ENCODE measurements at regions not wholly inside any gene's neighbourhood (a gene's known extent, or its start where the extent isn't known, plus 50 kb on each side); places are given as distances from the start of the nearest gene placed in this dataset.

DNA sequence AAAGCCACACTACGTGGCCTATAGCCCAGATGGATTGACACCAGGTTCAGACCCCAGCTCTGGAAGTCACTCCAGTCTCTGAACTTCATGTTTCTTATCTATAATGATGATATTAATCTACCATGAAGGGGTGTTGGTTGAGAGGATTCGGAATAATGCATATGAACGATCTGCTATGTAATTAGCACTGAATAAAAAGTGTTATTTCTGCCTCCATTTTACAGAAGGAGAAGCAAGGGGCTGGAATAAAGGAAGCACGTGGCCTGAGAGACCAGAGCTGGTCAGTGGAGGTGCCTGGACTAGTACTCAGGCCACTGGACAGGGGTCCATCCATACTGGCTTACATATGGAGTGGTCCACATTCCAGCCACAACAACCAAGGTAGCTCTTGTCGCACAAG lies 166.5 kb upstream of the MYCN start:
- Histone ChIP-seq H2BK20ac (ENCODE audit: low read length) (no peak overlapping the region), H2BK12ac (ENCODE audit: low read depth, low read length) (no peak overlapping the region), H3K79me1 (ENCODE audit: low read depth, low read length) (no peaks in the 10 kb centered on the region), H3K4me1 (replicated peaks in 1 of 4; ENCODE audit: control insufficient read depth in 3 of 4, insufficient read depth in 4 of 4, low read length in 3 of 4) (no peaks in the 10 kb centered on the region; a peak in 2 of 7 replicates), H3K4ac (replicated peaks; ENCODE audit: insufficient read length, low read depth, low read length) (no peak overlapping the region), H2AK5ac (ENCODE audit: low read depth, low read length) (no peak overlapping the region), H4K8ac (ENCODE audit: extremely low read depth, insufficient read depth, low read length) (no peak overlapping the region), H3K56ac (replicated peaks; ENCODE audit: insufficient read length, low read depth, low read length) (no peak overlapping the region), H3K18ac (ENCODE audit: extremely low read depth, low read length) (no peak overlapping the region), H3K9ac (replicated peaks in 1 of 4; ENCODE audit: extremely low read depth in 1 of 4, low read depth in 3 of 4, low read length in 3 of 4) (no peak overlapping the region), H4K5ac (ENCODE audit: insufficient read length, low read depth, low read length) (no peak overlapping the region), H3K14ac (ENCODE audit: insufficient read length) (no peak overlapping the region), H3K9me3 (ENCODE audit: insufficient read depth in 2 of 2, low read depth in 1 of 2, low read length in 1 of 2) (no peaks in the 10 kb centered on the region), H4K91ac (replicated peaks; ENCODE audit: insufficient read length, low read length) (no peak overlapping the region), H3K4me3 (ENCODE audit: extremely low read depth in 1 of 4, insufficient read depth in 2 of 4, low read depth in 3 of 4, low read length in 4 of 4) (no peak overlapping the region), H3K36me3 (ENCODE audit: control insufficient read depth in 2 of 4, insufficient read depth in 4 of 4, low read length in 3 of 4) (no peaks in the 10 kb centered on the region), H3K4me2 (ENCODE audit: insufficient read depth in 1 of 2, low read depth in 2 of 2, low read length in 2 of 2) (no peak overlapping the region), H3K23ac (ENCODE audit: insufficient read length) (no peak overlapping the region), H2BK15ac (ENCODE audit: low read length) (no peak overlapping the region), H3K27ac (ENCODE audit: low read depth, low read length) (no peak overlapping the region), H3K23me2 (ENCODE audit: low read depth, low read length) (no peaks in the 10 kb centered on the region), H3K79me2 (ENCODE audit: control insufficient read depth in 1 of 2, insufficient read depth in 2 of 2, low read length in 2 of 2) (no peaks in the 10 kb centered on the region), H2BK120ac (replicated peaks; ENCODE audit: low read depth, low read length) (no peak overlapping the region), H3K27me3 (replicated peaks in 1 of 4; ENCODE audit: control insufficient read depth in 3 of 4, extremely low read depth in 1 of 4, insufficient read depth in 3 of 4, low read length in 3 of 4) (no peaks in the 10 kb centered on the region), H2AFZ (ENCODE audit: low read length) (no peak overlapping the region), H2BK5ac (ENCODE audit: low read depth, low read length) (no peak overlapping the region), H4K20me1 (replicated peaks in 1 of 2; ENCODE audit: control insufficient read depth in 1 of 2, insufficient read depth in 2 of 2, low read length in 2 of 2) (no peaks in the 10 kb centered on the region)
- no peak for DNase-seq (ENCODE audit: low read depth in 1 of 2, low spot score in 2 of 2)
- ChIA-PET POLR2A (ENCODE audit: partially characterized antibody) (no interaction called here), CTCF (ENCODE audit: partially characterized antibody) (interaction anchor here (1.5 kb wide), 1 partner anchor 25 kb away, joined by 3 read pairs; no protein-coding TSS in a partner anchor)
- 92% methylated on average over 5 of the region's 5 CpGs; no CpG with 5 or more reads in 1 of the 2 experiments for WGBS, 2 experiments (ENCODE audit: extremely low coverage in 1 of 2, insufficient coverage in 1 of 2, insufficient read length in 1 of 2, insufficient replicate concordance in 2 of 2, low coverage in 1 of 2, low lambda C conversion rate in 2 of 2, missing lambda C conversion rate in 1 of 2)
- TF ChIP-seq SP1 (IDR thresholded peaks at IDR 0.05; ENCODE audit: low read depth, low read length): no peak
- no peak for TF ChIP-seq JUND (IDR thresholded peaks at IDR 0.05; ENCODE audit: low read length)
- TF ChIP-seq RBBP5 (IDR thresholded peaks at IDR 0.05; ENCODE audit: borderline replicate concordance, low read depth, low read length): no peak
- no peak for TF ChIP-seq EZH2 (IDR thresholded peaks at IDR 0.05; ENCODE audit: low read depth, low read length, severe bottlenecking)
- TF ChIP-seq HDAC2 (IDR thresholded peaks at IDR 0.05; ENCODE audit: borderline replicate concordance in 1 of 2, low read depth in 2 of 2, low read length in 2 of 2): no peak
- no peak for TF ChIP-seq CREB1 (IDR thresholded peaks at IDR 0.05)
- TF ChIP-seq GTF2F1 (IDR thresholded peaks at IDR 0.05; ENCODE audit: borderline replicate concordance, low read depth, low read length): no peak
- FAIRE-seq: no peak
